ENCODE measurements at regions not wholly inside any gene's neighbourhood (a gene's known extent, or its start where the extent isn't known, plus 50 kb on each side); places are given as distances from the start of the nearest gene placed in this dataset.

- TF ChIP-seq, protein P1, sequence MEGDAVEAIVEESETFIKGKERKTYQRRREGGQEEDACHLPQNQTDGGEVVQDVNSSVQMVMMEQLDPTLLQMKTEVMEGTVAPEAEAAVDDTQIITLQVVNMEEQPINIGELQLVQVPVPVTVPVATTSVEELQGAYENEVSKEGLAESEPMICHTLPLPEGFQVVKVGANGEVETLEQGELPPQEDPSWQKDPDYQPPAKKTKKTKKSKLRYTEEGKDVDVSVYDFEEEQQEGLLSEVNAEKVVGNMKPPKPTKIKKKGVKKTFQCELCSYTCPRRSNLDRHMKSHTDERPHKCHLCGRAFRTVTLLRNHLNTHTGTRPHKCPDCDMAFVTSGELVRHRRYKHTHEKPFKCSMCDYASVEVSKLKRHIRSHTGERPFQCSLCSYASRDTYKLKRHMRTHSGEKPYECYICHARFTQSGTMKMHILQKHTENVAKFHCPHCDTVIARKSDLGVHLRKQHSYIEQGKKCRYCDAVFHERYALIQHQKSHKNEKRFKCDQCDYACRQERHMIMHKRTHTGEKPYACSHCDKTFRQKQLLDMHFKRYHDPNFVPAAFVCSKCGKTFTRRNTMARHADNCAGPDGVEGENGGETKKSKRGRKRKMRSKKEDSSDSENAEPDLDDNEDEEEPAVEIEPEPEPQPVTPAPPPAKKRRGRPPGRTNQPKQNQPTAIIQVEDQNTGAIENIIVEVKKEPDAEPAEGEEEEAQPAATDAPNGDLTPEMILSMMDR (IDR thresholded peaks at IDR 0.05) = no peak
- TF ChIP-seq POLR2A (IDR thresholded peaks at IDR 0.05) = no peak
These were observed 59.6 kb upstream of the RNF24 start for GRCh38 chr20:4074877-4075455.
